GM12891 (cell line): ENCODE measurements at regions not wholly inside any gene's neighbourhood (a gene's known extent, or its start where the extent isn't known, plus 50 kb on each side); places are given as distances from the start of the nearest gene placed in this dataset.

ENCODE experiments used
- POLR2A ChIP-seq: IDR thresholded peaks from 2 replicates; pipeline ENCODE4 v1.6.1; 2011; ENCODE audit warnings: low read depth, low read length, control low read depth
- POLR2AphosphoS5 ChIP-seq: IDR thresholded peaks from 2 replicates; pipeline ENCODE4 v1.6.1; 2011; ENCODE audit warnings: low read depth, low read length, control low read depth
- SPI1 ChIP-seq: IDR thresholded peaks from 2 replicates; pipeline ENCODE4 v1.6.1; 2011; ENCODE audit warnings: low read depth, low read length, control low read depth

DNA sequence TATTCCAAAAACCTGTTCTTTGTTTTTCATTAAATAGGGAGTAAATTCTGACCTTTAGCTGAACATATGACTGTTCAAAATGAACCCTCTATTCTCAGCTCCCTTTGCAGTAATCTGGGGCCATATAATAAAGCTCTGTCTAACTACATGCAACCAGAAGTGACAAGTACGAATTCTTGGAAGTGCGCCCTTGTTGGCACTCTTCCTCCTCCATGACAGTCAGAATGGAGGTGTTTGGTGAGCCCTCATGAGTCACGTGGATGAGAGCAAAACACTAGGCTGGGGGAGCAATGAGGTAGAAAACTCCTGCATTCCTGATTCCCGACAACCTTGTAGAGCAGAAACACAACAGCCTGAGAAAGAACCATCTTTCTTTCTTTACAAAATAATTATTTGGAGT lies 552.9 kb downstream of the FBXO15 start:
- TF ChIP-seq POLR2A (no peak), SPI1 (no peak), POLR2AphosphoS5 (no peak)
